ENCODE measurements at regions not wholly inside any gene's neighbourhood (a gene's known extent, or its start where the extent isn't known, plus 50 kb on each side); places are given as distances from the start of the nearest gene placed in this dataset.

DNA sequence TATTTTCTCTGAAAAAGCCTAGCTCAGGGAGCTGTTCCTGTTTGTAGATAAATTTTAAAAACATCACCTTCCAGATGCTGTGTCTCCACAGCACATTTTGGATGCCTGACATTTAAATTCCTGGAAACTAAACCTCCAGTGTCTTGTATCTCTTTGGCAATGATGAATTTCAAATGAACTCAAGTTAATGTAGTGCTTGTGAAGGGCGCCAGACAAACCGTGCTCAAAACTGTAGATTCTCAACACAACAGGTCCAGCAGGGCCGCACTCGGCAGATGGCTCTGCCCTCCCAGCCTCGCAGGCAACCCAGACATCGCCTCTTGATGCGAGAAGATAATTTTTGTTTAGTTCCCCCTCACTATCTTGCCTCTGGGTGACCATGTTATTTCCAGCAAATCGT, 432.9 kb downstream of the VRK1 start:
- TF ChIP-seq, protein P1, sequence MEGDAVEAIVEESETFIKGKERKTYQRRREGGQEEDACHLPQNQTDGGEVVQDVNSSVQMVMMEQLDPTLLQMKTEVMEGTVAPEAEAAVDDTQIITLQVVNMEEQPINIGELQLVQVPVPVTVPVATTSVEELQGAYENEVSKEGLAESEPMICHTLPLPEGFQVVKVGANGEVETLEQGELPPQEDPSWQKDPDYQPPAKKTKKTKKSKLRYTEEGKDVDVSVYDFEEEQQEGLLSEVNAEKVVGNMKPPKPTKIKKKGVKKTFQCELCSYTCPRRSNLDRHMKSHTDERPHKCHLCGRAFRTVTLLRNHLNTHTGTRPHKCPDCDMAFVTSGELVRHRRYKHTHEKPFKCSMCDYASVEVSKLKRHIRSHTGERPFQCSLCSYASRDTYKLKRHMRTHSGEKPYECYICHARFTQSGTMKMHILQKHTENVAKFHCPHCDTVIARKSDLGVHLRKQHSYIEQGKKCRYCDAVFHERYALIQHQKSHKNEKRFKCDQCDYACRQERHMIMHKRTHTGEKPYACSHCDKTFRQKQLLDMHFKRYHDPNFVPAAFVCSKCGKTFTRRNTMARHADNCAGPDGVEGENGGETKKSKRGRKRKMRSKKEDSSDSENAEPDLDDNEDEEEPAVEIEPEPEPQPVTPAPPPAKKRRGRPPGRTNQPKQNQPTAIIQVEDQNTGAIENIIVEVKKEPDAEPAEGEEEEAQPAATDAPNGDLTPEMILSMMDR (IDR thresholded peaks at IDR 0.05; ENCODE audit: insufficient read depth, low read depth, low read length): no peak
- no peak for DNase-seq (ENCODE audit: low read depth)
- H3K36me3 ChIP-seq (ENCODE audit: control insufficient read depth, insufficient read depth, low read length): no peaks in the 10 kb centered on the region
- H3K27me3 ChIP-seq (ENCODE audit: control insufficient read depth, insufficient read depth, low read length): no peaks in the 10 kb centered on the region
- H3K4me3 ChIP-seq (ENCODE audit: low read depth, low read length): no peak overlapping the region
- ChIA-PET POLR2A (no interaction called here), CTCF (no interaction called here)

DNA sequence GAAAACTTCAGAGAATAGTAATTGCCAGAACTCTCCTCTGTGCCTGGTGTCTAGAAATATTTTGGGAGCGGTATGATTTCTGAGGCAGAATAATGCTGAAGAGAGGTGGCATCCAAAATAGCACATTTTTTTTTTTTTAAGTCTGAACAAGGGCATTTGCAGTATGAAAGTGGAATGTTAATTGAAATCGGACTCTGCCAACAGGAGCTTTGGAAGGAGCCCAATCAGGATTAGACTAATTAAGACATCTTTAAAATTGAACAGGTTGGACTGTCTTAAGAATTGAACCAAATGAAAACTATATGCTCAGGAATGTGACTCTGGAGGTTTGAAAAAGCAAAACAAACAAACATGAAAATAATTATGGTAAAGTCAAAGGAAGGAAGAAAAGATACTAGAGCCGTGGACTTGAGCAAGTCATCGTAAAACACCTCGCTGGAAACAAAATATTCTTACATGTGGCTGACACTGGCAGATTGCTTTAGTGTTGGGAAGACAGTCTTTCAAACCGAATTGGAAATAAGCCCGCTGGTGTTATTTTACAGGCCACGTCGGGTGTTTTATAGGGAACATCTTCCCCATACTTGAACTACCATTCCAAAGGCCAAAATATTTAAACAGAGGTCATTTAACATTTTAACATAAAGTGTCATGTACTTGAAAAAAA, 436.3 kb downstream of the VRK1 start:
- ChIA-PET POLR2A (no interaction called here), CTCF (no interaction called here)
- no peak overlapping the region for H3K4me3 ChIP-seq (ENCODE audit: low read depth, low read length)
- TF ChIP-seq, protein P1 (IDR thresholded peaks at IDR 0.05; ENCODE audit: insufficient read depth, low read depth, low read length): no peak
- no peaks in the 10 kb centered on the region for H3K36me3 ChIP-seq (ENCODE audit: control insufficient read depth, insufficient read depth, low read length)
- DNase-seq (ENCODE audit: low read depth): no peak
- H3K27me3 ChIP-seq (ENCODE audit: control insufficient read depth, insufficient read depth, low read length): no peaks in the 10 kb centered on the region

DNA sequence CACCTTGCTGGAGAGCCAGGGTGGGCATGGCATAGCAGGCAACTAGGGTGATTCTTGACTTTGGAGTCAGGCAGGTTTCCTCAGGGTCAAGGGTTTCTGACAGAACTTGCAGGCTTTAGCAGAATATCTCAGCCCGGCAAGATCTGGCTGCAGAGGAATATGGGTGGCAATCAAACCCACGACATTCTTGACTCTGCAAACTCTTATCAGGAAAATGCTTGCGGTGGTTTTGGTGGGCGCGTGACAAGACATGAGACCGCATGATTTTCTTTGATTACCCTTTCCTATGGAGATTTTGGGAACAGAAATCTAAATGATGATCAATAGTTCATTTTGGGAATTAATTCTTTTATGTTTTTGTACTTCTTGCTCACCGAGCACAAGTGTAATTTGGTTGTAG, 449.5 kb downstream of the VRK1 start:
- Histone ChIP-seq H3K4me3 (ENCODE audit: low read depth, low read length) (no peak overlapping the region), H3K27me3 (ENCODE audit: control insufficient read depth, insufficient read depth, low read length) (no peaks in the 10 kb centered on the region), H3K36me3 (ENCODE audit: control insufficient read depth, insufficient read depth, low read length) (no peaks in the 10 kb centered on the region)
- CTCF ChIA-PET: no interaction called here
- TF ChIP-seq, protein P1 (IDR thresholded peaks at IDR 0.05; ENCODE audit: insufficient read depth, low read depth, low read length): no peak
- POLR2A ChIA-PET: no interaction called here
- no peak for DNase-seq (ENCODE audit: low read depth)

DNA sequence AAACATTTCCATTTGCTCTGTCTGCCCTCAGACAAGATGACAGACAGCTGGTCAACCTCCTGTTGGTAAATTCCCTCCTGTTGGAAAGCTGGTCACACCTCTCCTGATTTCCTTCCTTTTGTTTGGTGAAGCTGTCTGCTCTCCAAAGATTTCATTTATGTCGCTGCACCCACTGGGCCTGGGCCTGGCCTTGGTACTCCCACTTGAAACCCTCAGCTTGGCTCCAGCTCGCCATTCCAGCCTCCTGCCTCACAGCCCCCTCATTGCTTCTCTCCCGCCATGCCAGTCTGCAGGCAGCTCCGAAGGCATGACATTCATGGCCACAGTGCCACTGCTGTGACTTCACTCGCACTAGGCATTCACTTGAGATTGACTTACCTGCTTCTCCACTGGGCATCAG, 451.8 kb downstream of the VRK1 start:
- Histone ChIP-seq H3K27me3 (ENCODE audit: control insufficient read depth, insufficient read depth, low read length) (no peaks in the 10 kb centered on the region), H3K4me3 (ENCODE audit: low read depth, low read length) (no peak overlapping the region), H3K36me3 (ENCODE audit: control insufficient read depth, insufficient read depth, low read length) (no peaks in the 10 kb centered on the region)
- no peak for DNase-seq (ENCODE audit: low read depth)
- POLR2A ChIA-PET: no interaction called here
- TF ChIP-seq, protein P1 (IDR thresholded peaks at IDR 0.05; ENCODE audit: insufficient read depth, low read depth, low read length): no peak
- CTCF ChIA-PET: no interaction called here

DNA sequence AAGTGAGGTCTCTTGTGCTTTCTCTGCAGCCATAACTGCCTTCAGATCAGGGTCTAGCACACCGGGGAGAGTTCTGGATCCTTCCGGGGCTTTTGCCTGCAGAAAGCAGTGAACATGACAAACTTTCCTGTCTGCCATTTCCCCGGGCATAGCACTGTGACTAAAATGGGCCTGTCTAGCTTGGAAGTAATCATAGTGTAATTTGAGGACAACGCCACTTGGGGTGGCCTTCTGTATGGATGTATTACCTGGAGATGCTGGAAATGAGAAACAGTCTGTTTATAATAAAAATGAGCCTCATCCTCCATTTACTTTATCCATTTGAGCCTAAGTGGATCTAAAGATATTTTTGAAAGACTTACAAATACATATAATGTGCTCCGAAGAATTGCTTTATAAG, 453.7 kb downstream of the VRK1 start:
- ChIA-PET POLR2A (no interaction called here), CTCF (no interaction called here)
- Histone ChIP-seq H3K4me3 (ENCODE audit: low read depth, low read length) (no peak overlapping the region), H3K27me3 (ENCODE audit: control insufficient read depth, insufficient read depth, low read length) (no peaks in the 10 kb centered on the region), H3K36me3 (ENCODE audit: control insufficient read depth, insufficient read depth, low read length) (no peaks in the 10 kb centered on the region)
- no peak for DNase-seq (ENCODE audit: low read depth)
- TF ChIP-seq, protein P1 (IDR thresholded peaks at IDR 0.05; ENCODE audit: insufficient read depth, low read depth, low read length): no peak
